Brain pericyte (primary cell): ENCODE measurements at regions not wholly inside any gene's neighbourhood (a gene's known extent, or its start where the extent isn't known, plus 50 kb on each side); places are given as distances from the start of the nearest gene placed in this dataset.

Experiments used
- DNase-seq: peaks from one replicate; pipeline ENCODE4 v3.0.0-alpha.2; 2012; ENCODE audit warnings: low read depth, low spot score

GRCh38 chr5:123814801-123815470, 303.0 kb downstream of the CSNK1G3 start:
- DNase-seq, result peak; percentile 50

- no peak for DNase-seq
Observed at GRCh38 chr5:123813937-123814624, 302.1 kb downstream of the CSNK1G3 start.

- DNase-seq, result no peak
Observed at GRCh38 chr5:123813264-123813663, 301.3 kb downstream of the CSNK1G3 start.

- no peak for DNase-seq
Observed at GRCh38 chr5:123811831-123812230, 299.9 kb downstream of the CSNK1G3 start.

- no peak for DNase-seq
Observed at GRCh38 chr5:123810746-123811340, 298.9 kb downstream of the CSNK1G3 start.

- DNase-seq, result no peak
Observed at GRCh38 chr5:123810253-123810652, 298.3 kb downstream of the CSNK1G3 start.

GRCh38 chr5:123809594-123810221, 297.7 kb downstream of the CSNK1G3 start:
- DNase-seq, result no peak

- no peak for DNase-seq
Observed at GRCh38 chr5:123808461-123809380, 296.7 kb downstream of the CSNK1G3 start.

- no peak for DNase-seq
Observed at GRCh38 chr5:123807177-123807945, 295.4 kb downstream of the CSNK1G3 start.

- DNase-seq, result no peak
Observed at GRCh38 chr5:123806644-123807043, 294.7 kb downstream of the CSNK1G3 start.

- no peak for DNase-seq
Observed at GRCh38 chr5:123805300-123805699, 293.3 kb downstream of the CSNK1G3 start.

GRCh38 chr5:123803359-123803758, 291.4 kb downstream of the CSNK1G3 start:
- no peak for DNase-seq

- no peak for DNase-seq
Observed at GRCh38 chr5:123802298-123802951, 290.4 kb downstream of the CSNK1G3 start.

- DNase-seq, result no peak
Observed at GRCh38 chr5:123800640-123801039, 288.7 kb downstream of the CSNK1G3 start.

GRCh38 chr5:123795688-123796087, 283.7 kb downstream of the CSNK1G3 start:
- DNase-seq, result no peak

- DNase-seq, result no peak
Observed at GRCh38 chr5:123790226-123790625, 278.2 kb downstream of the CSNK1G3 start.

- no peak for DNase-seq
Observed at GRCh38 chr5:123787635-123788034, 275.7 kb downstream of the CSNK1G3 start.

GRCh38 chr5:123787136-123787535, 275.2 kb downstream of the CSNK1G3 start:
- DNase-seq, result no peak

GRCh38 chr5:123786411-123786810, 274.4 kb downstream of the CSNK1G3 start:
- DNase-seq, result no peak
